Neural cell (in vitro differentiated cells): ENCODE measurements at regions not wholly inside any gene's neighbourhood (a gene's known extent, or its start where the extent isn't known, plus 50 kb on each side); places are given as distances from the start of the nearest gene placed in this dataset.

Experiments used
- H2AFZ ChIP-seq: fragments of 200-600, 300-800 bp; sonication (generic), shearing (Covaris generic); 2 replicates; pipeline ENCODE4 v1.6.0; 2014; ENCODE audit warnings: low read depth, mild to moderate bottlenecking, antibody characterized with exemption, low read length, moderate library complexity
- H3F3A ChIP-seq: fragments of 200-600 bp; shearing (Covaris generic); 2 replicates; pipeline ENCODE4 v1.6.1; 2016; ENCODE audit warnings: mild to moderate bottlenecking, moderate library complexity, mixed read lengths, antibody characterized with exemption, low read length; ENCODE audit not compliant: insufficient read depth, poor library complexity, severe bottlenecking
- H3K27ac ChIP-seq: fragments of 200-600, 300-800 bp; sonication (generic), shearing (Covaris generic); 2 replicates; pipeline ENCODE4 v1.5.1; 2014; ENCODE audit warnings: mild to moderate bottlenecking, low read length, moderate library complexity
- H3K27me3 ChIP-seq: fragments of 300-800, 200-600 bp; sonication (generic), shearing (Covaris generic); 2 replicates; pipeline ENCODE4 v1.6.0; 2014; ENCODE audit warnings: mild to moderate bottlenecking, low read depth, low read length, moderate library complexity; ENCODE audit not compliant: insufficient read depth
- H3K36me3 ChIP-seq: fragments of 300-800, 200-600 bp; sonication (generic), shearing (Covaris generic); 2 replicates; pipeline ENCODE4 v1.5.1; 2014; ENCODE audit warnings: mild to moderate bottlenecking, antibody characterized with exemption, low read length, moderate library complexity; ENCODE audit not compliant: insufficient read depth
- H3K4me2 ChIP-seq: fragments of 300-800, 200-600 bp; sonication (generic), shearing (Covaris generic); 2 replicates; pipeline ENCODE4 v1.6.0; 2014; ENCODE audit warnings: mild to moderate bottlenecking, low read length
- H3K4me3 ChIP-seq: fragments of 300-800, 200-600 bp; sonication (generic), shearing (Covaris generic); 2 replicates; pipeline ENCODE4 v1.5.1; 2014; ENCODE audit warnings: mild to moderate bottlenecking, low read length, moderate library complexity
- H3K79me2 ChIP-seq: fragments of 200-600 bp; shearing (Covaris generic); replicated peaks from 2 replicates; pipeline ENCODE4 v1.6.0; 2014; ENCODE audit warnings: mild to moderate bottlenecking, low read length, moderate library complexity; ENCODE audit not compliant: insufficient read depth
- H3K9ac ChIP-seq: fragments of 300-800, 200-600 bp; sonication (generic), shearing (Covaris generic); 2 replicates; pipeline ENCODE4 v1.6.1; 2016; ENCODE audit warnings: mild to moderate bottlenecking, low read length, mixed read lengths
- H3K9me2 ChIP-seq: fragments of 200-600 bp; shearing (Covaris generic); 2 replicates; pipeline ENCODE4 v1.6.1; 2016; ENCODE audit warnings: mild to moderate bottlenecking, low read length, mixed read lengths; ENCODE audit not compliant: insufficient read depth
- H3K9me3 ChIP-seq: fragments of 200-600, 300-800 bp; sonication (generic), shearing (Covaris generic); 2 replicates; pipeline ENCODE4 v1.6.1; 2016; ENCODE audit warnings: mild to moderate bottlenecking, mixed run types, low read length, moderate library complexity, mixed read lengths
- H4K20me1 ChIP-seq: fragments of 200-600 bp; shearing (Covaris generic); 2 replicates; pipeline ENCODE4 v1.6.1; 2016; ENCODE audit warnings: mild to moderate bottlenecking, mixed run types; ENCODE audit not compliant: insufficient read depth
- EP300 ChIP-seq: fragments of 450-650 bp; conservative IDR thresholded peaks from 2 replicates; pipeline ENCODE4 v1.6.1; 2014; ENCODE audit warnings: antibody characterized with exemption, mild to moderate bottlenecking, moderate library complexity; ENCODE audit not compliant: poor library complexity, severe bottlenecking
- EZH2 ChIP-seq: fragments of 200-600, 300-800 bp; shearing (Covaris generic), sonication (generic); IDR thresholded peaks from 2 replicates; pipeline ENCODE4 v1.6.1; 2014; ENCODE audit warnings: antibody characterized with exemption, low read length, borderline replicate concordance, mild to moderate bottlenecking; ENCODE audit not compliant: insufficient read depth, poor library complexity, severe bottlenecking
- MXI1 ChIP-seq: fragments of 450-650 bp; conservative IDR thresholded peaks from 2 replicates; pipeline ENCODE4 v1.6.1; 2014; ENCODE audit warnings: antibody characterized with exemption, mild to moderate bottlenecking; ENCODE audit not compliant: poor library complexity, severe bottlenecking
- POLR2AphosphoS5 ChIP-seq: IDR thresholded peaks from 2 replicates; pipeline ENCODE4 v1.6.1; 2012
- RAD21 ChIP-seq: fragments of 450-650 bp; conservative IDR thresholded peaks from 2 replicates; pipeline ENCODE4 v1.6.1; 2014; ENCODE audit warnings: antibody characterized with exemption, mild to moderate bottlenecking, moderate library complexity
- SMC3 ChIP-seq: fragments of 450-650 bp; conservative IDR thresholded peaks from 2 replicates; pipeline ENCODE4 v1.6.1; 2014; ENCODE audit warnings: antibody characterized with exemption, mild to moderate bottlenecking, moderate library complexity; ENCODE audit not compliant: poor library complexity
- TAF1 ChIP-seq: IDR thresholded peaks from 2 replicates; pipeline ENCODE4 v1.6.1; 2012; ENCODE audit warnings: low read depth
- TF ChIP-seq, protein P1 (sequence below): IDR thresholded peaks from 2 replicates; pipeline ENCODE4 v1.6.1; 2012; ENCODE audit warnings: borderline replicate concordance
- TF ChIP-seq, protein P2 (sequence below): fragments of 450-650 bp; IDR thresholded peaks from 2 replicates; pipeline ENCODE4 v1.5.1; 2014; ENCODE audit warnings: antibody characterized with exemption, mild to moderate bottlenecking, moderate library complexity; ENCODE audit not compliant: poor library complexity, severe bottlenecking

DNA sequence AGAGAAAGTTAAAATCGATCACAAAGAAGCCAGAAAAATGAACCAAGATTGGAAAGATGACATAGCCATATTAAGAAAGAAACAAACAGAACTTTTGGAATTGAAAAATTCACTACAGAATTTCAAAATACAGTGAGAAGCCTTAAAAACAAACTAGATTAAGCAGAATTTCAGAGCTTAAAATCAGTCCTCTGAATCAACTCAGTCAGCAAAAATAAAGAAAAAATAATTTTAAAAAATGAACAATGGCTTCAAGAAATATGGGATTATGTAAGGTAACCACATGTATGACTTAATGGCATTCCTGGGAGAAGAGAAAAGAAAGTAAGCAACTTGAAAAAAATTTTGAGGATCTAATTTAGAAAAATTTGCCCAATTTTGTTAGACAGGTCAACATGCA, 696.2 kb downstream of the TSN start:
- Histone ChIP-seq H3K36me3 (no peaks in the 10 kb centered on the region), H3K9me2 (no peaks in the 10 kb centered on the region), H3K9me3 (peaks cover 6% of the 10 kb centered on the region), H3K27ac (no peak overlapping the region), H3F3A (no peaks in the 10 kb centered on the region), H3K79me2 (no peaks in the 10 kb centered on the region), H3K4me3 (no peak overlapping the region), H2AFZ (no peak overlapping the region), H4K20me1 (no peaks in the 10 kb centered on the region), H3K9ac (no peak overlapping the region), H3K27me3 (no peaks in the 10 kb centered on the region), H3K4me2 (no peak overlapping the region)
- TF ChIP-seq TAF1 (no peak), MXI1 (no peak), EP300 (no peak), SMC3 (no peak)
- TF ChIP-seq, protein P1, sequence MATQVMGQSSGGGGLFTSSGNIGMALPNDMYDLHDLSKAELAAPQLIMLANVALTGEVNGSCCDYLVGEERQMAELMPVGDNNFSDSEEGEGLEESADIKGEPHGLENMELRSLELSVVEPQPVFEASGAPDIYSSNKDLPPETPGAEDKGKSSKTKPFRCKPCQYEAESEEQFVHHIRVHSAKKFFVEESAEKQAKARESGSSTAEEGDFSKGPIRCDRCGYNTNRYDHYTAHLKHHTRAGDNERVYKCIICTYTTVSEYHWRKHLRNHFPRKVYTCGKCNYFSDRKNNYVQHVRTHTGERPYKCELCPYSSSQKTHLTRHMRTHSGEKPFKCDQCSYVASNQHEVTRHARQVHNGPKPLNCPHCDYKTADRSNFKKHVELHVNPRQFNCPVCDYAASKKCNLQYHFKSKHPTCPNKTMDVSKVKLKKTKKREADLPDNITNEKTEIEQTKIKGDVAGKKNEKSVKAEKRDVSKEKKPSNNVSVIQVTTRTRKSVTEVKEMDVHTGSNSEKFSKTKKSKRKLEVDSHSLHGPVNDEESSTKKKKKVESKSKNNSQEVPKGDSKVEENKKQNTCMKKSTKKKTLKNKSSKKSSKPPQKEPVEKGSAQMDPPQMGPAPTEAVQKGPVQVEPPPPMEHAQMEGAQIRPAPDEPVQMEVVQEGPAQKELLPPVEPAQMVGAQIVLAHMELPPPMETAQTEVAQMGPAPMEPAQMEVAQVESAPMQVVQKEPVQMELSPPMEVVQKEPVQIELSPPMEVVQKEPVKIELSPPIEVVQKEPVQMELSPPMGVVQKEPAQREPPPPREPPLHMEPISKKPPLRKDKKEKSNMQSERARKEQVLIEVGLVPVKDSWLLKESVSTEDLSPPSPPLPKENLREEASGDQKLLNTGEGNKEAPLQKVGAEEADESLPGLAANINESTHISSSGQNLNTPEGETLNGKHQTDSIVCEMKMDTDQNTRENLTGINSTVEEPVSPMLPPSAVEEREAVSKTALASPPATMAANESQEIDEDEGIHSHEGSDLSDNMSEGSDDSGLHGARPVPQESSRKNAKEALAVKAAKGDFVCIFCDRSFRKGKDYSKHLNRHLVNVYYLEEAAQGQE: no peak
- TF ChIP-seq, protein P2, sequence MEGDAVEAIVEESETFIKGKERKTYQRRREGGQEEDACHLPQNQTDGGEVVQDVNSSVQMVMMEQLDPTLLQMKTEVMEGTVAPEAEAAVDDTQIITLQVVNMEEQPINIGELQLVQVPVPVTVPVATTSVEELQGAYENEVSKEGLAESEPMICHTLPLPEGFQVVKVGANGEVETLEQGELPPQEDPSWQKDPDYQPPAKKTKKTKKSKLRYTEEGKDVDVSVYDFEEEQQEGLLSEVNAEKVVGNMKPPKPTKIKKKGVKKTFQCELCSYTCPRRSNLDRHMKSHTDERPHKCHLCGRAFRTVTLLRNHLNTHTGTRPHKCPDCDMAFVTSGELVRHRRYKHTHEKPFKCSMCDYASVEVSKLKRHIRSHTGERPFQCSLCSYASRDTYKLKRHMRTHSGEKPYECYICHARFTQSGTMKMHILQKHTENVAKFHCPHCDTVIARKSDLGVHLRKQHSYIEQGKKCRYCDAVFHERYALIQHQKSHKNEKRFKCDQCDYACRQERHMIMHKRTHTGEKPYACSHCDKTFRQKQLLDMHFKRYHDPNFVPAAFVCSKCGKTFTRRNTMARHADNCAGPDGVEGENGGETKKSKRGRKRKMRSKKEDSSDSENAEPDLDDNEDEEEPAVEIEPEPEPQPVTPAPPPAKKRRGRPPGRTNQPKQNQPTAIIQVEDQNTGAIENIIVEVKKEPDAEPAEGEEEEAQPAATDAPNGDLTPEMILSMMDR: no peak

DNA sequence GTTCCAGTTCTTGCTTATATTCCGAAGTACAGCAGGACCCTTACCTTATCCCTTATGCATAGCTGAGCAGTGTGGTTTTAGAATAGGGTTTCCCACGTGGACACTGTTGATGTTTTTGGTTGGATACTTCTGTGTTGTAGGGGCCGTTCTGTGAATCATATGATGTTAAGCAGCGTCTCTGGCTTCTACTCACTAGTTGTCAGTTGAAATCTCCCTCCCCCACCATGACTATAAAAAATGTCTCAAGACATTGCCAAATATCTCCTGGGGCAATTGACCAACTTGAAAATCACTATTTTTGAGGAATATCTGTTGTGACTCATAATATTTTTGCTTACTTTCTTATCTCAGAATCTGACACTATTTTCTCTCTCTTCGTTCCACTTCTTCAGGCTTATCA, 713.7 kb downstream of the TSN start:
- Histone ChIP-seq H3K9ac (no peak overlapping the region), H3K4me3 (no peak overlapping the region), H3K9me2 (no peaks in the 10 kb centered on the region), H3K27ac (peak overlapping the region; percentile 29), H3K9me3 (no peaks in the 10 kb centered on the region), H2AFZ (no peak overlapping the region), H3F3A (no peaks in the 10 kb centered on the region), H3K4me2 (no peak overlapping the region), H3K36me3 (no peaks in the 10 kb centered on the region), H4K20me1 (no peaks in the 10 kb centered on the region), H3K27me3 (no peaks in the 10 kb centered on the region), H3K79me2 (no peaks in the 10 kb centered on the region)
- TF ChIP-seq SMC3 (no peak), EP300 (no peak)

DNA sequence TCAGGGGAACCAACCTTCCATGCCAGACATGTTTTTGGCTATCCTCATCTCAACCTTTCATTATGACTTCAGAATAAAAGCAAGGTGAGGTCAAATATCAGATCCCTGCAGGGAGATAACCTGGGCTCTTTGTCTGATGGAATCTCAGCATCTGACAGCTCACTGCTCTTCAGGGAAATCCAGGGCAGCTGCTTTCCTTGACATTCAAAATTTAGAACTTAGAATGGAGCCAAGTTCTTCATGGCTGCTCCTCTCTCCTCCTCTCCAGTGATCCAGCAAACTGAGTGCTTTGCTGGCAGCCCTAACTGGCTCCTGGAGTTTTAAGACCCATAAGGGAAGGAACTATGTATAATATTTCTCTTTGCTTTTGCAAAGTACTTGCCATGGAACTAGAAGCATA, 716.3 kb downstream of the TSN start:
- Histone ChIP-seq H3K36me3 (no peaks in the 10 kb centered on the region), H4K20me1 (no peaks in the 10 kb centered on the region), H3K4me2 (no peak overlapping the region), H3K79me2 (no peaks in the 10 kb centered on the region), H3K9me3 (no peaks in the 10 kb centered on the region), H3K4me3 (no peak overlapping the region), H3K27me3 (no peaks in the 10 kb centered on the region), H3K27ac (no peak overlapping the region), H3K9ac (no peak overlapping the region), H3K9me2 (no peaks in the 10 kb centered on the region), H2AFZ (no peak overlapping the region), H3F3A (no peaks in the 10 kb centered on the region)
- TF ChIP-seq RAD21: no peak
- TF ChIP-seq POLR2AphosphoS5: no peak
- no peak for TF ChIP-seq SMC3
- no peak for TF ChIP-seq EP300
- TF ChIP-seq MXI1: no peak
- TF ChIP-seq TAF1: no peak
- TF ChIP-seq EZH2: no peak
- TF ChIP-seq, protein P2: no peak
- TF ChIP-seq, protein P1: no peak
